Fibroblast of mammary gland (primary cell): ENCODE measurements at regions not wholly inside any gene's neighbourhood (a gene's known extent, or its start where the extent isn't known, plus 50 kb on each side); places are given as distances from the start of the nearest gene placed in this dataset.
A peak's percentile ranks its signal among the peaks of the same experiment; 100 is the strongest.

ENCODE experiments used
- DNase-seq: peaks from one replicate; pipeline ENCODE4 v3.0.0-alpha.2; 2010; ENCODE audit warnings: low read depth
- H3K4me3 ChIP-seq: 2 replicates; pipeline ENCODE4 v1.5.1; 2011; ENCODE audit warnings: low read depth, mild to moderate bottlenecking, low read length, moderate library complexity; ENCODE audit not compliant: control insufficient read depth
- CTCF ChIP-seq: conservative IDR thresholded peaks from 2 replicates; pipeline ENCODE4 v1.5.1; 2011; ENCODE audit warnings: low read depth, low read length, inconsistent platforms; ENCODE audit not compliant: control insufficient read depth, insufficient read depth

DNA sequence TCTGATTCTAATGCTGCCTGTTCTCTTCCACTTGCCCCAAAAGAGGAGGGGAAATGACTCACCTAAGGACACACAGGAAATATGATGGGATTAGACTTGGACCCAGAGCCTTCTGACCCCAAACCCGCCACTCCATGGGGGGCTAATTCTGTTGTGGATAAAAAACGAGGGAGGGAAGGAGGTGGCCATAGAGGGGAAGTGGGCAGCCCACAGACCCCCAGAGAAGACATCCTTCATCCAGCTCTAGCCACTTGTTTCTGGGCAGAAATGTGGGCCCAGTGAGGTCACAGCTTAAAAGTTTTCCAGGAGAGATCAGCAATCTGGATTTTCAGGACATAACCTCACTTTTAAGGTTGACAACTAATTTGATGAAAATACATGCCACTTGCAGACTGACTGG, 202.1 kb downstream of the ANKRD60 start:
- no peak overlapping the region for H3K4me3 ChIP-seq
- DNase-seq: no peak
- TF ChIP-seq CTCF: no peak

DNA sequence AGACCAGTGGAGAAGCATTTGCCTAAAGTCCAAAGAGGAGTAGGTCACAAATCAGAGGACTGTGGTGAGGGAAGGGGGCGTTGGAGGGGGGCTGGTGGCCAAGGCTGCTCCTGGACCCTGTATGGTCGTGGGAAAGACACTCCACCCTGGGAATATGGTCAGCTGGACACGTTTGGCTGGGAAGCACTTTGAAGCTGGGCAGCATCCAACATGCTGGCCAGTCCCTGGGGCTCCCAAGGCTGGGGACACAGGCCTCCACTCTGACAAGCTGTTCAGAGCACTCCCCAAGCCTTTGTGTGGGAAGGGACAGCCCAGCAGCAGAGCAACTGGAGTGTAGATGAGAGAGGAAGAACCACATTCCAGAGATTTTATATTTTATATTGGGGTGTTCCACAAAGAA, 203.2 kb downstream of the ANKRD60 start:
- DNase-seq: no peak

GRCh38 chr20:58024241-58024721, 204.2 kb downstream of the ANKRD60 start:
- no peak for TF ChIP-seq CTCF
- no peak for DNase-seq
- H3K4me3 ChIP-seq: no peak overlapping the region

More for the DNA sequence above, 203.2 kb downstream of the ANKRD60 start:
- H3K4me3 ChIP-seq: no peak overlapping the region
- TF ChIP-seq CTCF: no peak

DNA sequence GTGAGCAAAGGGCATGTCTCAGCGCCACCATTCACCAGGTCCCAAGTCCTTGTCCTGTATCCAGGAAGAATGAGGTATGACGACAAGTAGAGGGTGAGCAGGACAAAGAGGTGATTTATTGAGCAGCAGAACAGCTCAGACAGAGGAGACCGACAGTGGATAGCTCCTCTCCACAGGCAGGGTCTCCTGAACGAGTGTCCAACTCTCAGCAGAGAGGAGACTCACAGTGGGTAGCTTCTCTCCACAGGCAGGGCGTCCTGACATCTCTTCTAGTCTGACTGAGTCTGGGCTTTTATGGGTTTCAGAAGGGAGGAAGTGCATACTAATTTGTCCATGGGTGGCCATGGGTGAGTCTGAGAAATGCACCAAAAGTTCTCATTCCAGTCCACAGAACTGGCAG, 204.7 kb downstream of the ANKRD60 start:
- TF ChIP-seq CTCF: no peak
- no peak overlapping the region for H3K4me3 ChIP-seq

GRCh38 chr20:58023346-58023745, 205.1 kb downstream of the ANKRD60 start:
- no peak overlapping the region for H3K4me3 ChIP-seq
- no peak for DNase-seq
- TF ChIP-seq CTCF: no peak

More for the DNA sequence above, 204.7 kb downstream of the ANKRD60 start:
- no peak for DNase-seq

- no peak overlapping the region for H3K4me3 ChIP-seq
- no peak for TF ChIP-seq CTCF
- DNase-seq: no peak
Observed at GRCh38 chr20:58022711-58023110, 205.7 kb downstream of the ANKRD60 start.

GRCh38 chr20:58021481-58021880, 207.0 kb downstream of the ANKRD60 start:
- no peak for TF ChIP-seq CTCF
- DNase-seq: peak; percentile 5
- no peak overlapping the region for H3K4me3 ChIP-seq
